IMR-90 (cell line): ENCODE measurements at regions not wholly inside any gene's neighbourhood (a gene's known extent, or its start where the extent isn't known, plus 50 kb on each side); places are given as distances from the start of the nearest gene placed in this dataset.

ENCODE experiments used
- ATAC-seq: fragments of 200-7000 bp; cut with Tn5 transposase; 2 replicates; pipeline ENCODE4 v1.9.1; 2020; ENCODE audit warnings: low read depth, mild to moderate bottlenecking, moderate library complexity
- BruUV-seq: library from RNA; stranded (reverse); fragments of 400-500 nt; replicated peaks from 2 replicates; lab custom pipeline; 2021; lab: Mats Ljungman, UMichigan
- CTCF ChIA-PET: fragments of 300-600 bp; formaldehyde crosslinking; extraction: SDS; loops from one replicate; lab custom pipeline; 2021; ENCODE audit warnings: antibody characterized with exemption; lab: Yijun Ruan, JAX
- POLR2A ChIA-PET: fragments of 300-600 bp; sonication (Branson Sonifier 250); formaldehyde crosslinking; loops from one replicate; lab custom pipeline; 2022; ENCODE audit warnings: antibody characterized with exemption; ENCODE audit not compliant: unreplicated experiment; lab: Charles Lee
- DNase-seq: peaks from one replicate; pipeline ENCODE4 v3.0.0; 2013
- H2AFZ ChIP-seq: replicated peaks from 2 replicates; pipeline ENCODE3; 2013; ENCODE audit warnings: low read length, mild to moderate bottlenecking; ENCODE audit not compliant: poor library complexity
- H2AK5ac ChIP-seq: 2 replicates; pipeline ENCODE4 v1.6.1; 2013; ENCODE audit warnings: low read depth, low read length, inconsistent platforms
- H2AK9ac ChIP-seq: replicated peaks from 2 replicates; pipeline ENCODE3; 2013; ENCODE audit warnings: mild to moderate bottlenecking, low read depth, low read length, moderate library complexity; ENCODE audit not compliant: poor library complexity
- H2BK120ac ChIP-seq: 2 replicates; pipeline ENCODE4 v1.6.1; 2013; ENCODE audit warnings: low read depth, low read length, inconsistent platforms
- H2BK15ac ChIP-seq: 3 replicates; pipeline ENCODE4 v1.6.1; 2013; ENCODE audit warnings: low read depth, low read length, inconsistent platforms
- H2BK20ac ChIP-seq: 2 replicates; pipeline ENCODE4 v1.6.1; 2013; ENCODE audit warnings: low read depth, mild to moderate bottlenecking, inconsistent platforms, low read length, moderate library complexity
- H2BK5ac ChIP-seq: 2 replicates; pipeline ENCODE4 v1.6.1; 2013; ENCODE audit warnings: mild to moderate bottlenecking, low read depth, low read length, inconsistent platforms; ENCODE audit not compliant: poor library complexity, severe bottlenecking
- H3K14ac ChIP-seq: replicated peaks from 2 replicates; pipeline ENCODE4 v1.6.1; 2013; ENCODE audit warnings: low read depth, low read length, inconsistent platforms
- H3K18ac ChIP-seq: 2 replicates; pipeline ENCODE4 v1.6.1; 2013; ENCODE audit warnings: low read depth, low read length, control low read depth
- H3K23ac ChIP-seq: 2 replicates; pipeline ENCODE4 v1.6.1; 2013; ENCODE audit warnings: low read depth, low read length, inconsistent platforms
- H3K27ac ChIP-seq: 2 replicates; pipeline ENCODE4 v1.5.1; 2013; ENCODE audit warnings: mild to moderate bottlenecking, control low read depth, low read length; ENCODE audit not compliant: insufficient read depth
- H3K27me3 ChIP-seq: 2 replicates; pipeline ENCODE4 v1.6.1; 2013; ENCODE audit warnings: low read length; ENCODE audit not compliant: control insufficient read depth, insufficient read depth
- H3K36me3 ChIP-seq: 2 replicates; pipeline ENCODE4 v1.6.1; 2013; ENCODE audit warnings: low read length, mixed read lengths; ENCODE audit not compliant: control insufficient read depth, insufficient read depth
- H3K4ac ChIP-seq: 2 replicates; pipeline ENCODE4 v1.6.1; 2013; ENCODE audit warnings: low read depth, low read length, inconsistent platforms
- H3K4me1 ChIP-seq: 2 replicates; pipeline ENCODE4 v1.6.1; 2013; ENCODE audit warnings: low read length, mixed read lengths; ENCODE audit not compliant: control insufficient read depth, insufficient read depth
- H3K4me2 ChIP-seq: 2 replicates; pipeline ENCODE4 v1.6.1; 2013; ENCODE audit warnings: low read depth, mild to moderate bottlenecking, control low read depth, low read length, moderate library complexity
- H3K4me3 ChIP-seq: 2 replicates; pipeline ENCODE4 v1.5.1; 2013; ENCODE audit warnings: low read depth, mild to moderate bottlenecking, control low read depth, low read length, moderate library complexity; ENCODE audit not compliant: insufficient read depth
- H3K56ac ChIP-seq: 2 replicates; pipeline ENCODE4 v1.6.1; 2013; ENCODE audit warnings: low read length, inconsistent platforms; ENCODE audit not compliant: insufficient read depth; ENCODE audit errors: extremely low read depth
- H3K79me1 ChIP-seq, 2 experiments: 2 replicates each; pipeline ENCODE4 v1.6.1; 2013; ENCODE audit warnings: low read length in 2 of 2, inconsistent platforms in 1 of 2, low read depth in 1 of 2
- H3K9ac ChIP-seq: 2 replicates; pipeline ENCODE4 v1.6.1; 2013; ENCODE audit warnings: low read depth, low read length, control low read depth
- H3K9me1 ChIP-seq: 2 replicates; pipeline ENCODE4 v1.6.1; 2013; ENCODE audit warnings: low read length, inconsistent platforms; ENCODE audit not compliant: insufficient read depth
- H3K9me3 ChIP-seq: 2 replicates; pipeline ENCODE4 v1.6.1; 2013; ENCODE audit warnings: low read length; ENCODE audit not compliant: control insufficient read depth, insufficient read depth
- H4K20me1 ChIP-seq: 2 replicates; pipeline ENCODE4 v1.6.1; 2013; ENCODE audit warnings: low read length, inconsistent platforms; ENCODE audit not compliant: insufficient read depth
- H4K5ac ChIP-seq: 2 replicates; pipeline ENCODE4 v1.6.1; 2013; ENCODE audit warnings: mild to moderate bottlenecking, low read depth, low read length, control low read depth
- H4K8ac ChIP-seq, 2 experiments: 2 replicates each; pipeline ENCODE4 v1.6.1; 2013; ENCODE audit warnings: low read depth in 2 of 2, low read length in 2 of 2, control low read depth in 1 of 2, inconsistent platforms in 1 of 2
- H4K91ac ChIP-seq: 2 replicates; pipeline ENCODE4 v1.6.1; 2013; ENCODE audit warnings: low read depth, low read length, inconsistent platforms; ENCODE audit not compliant: insufficient read depth
- CEBPB ChIP-seq: IDR thresholded peaks from 2 replicates; pipeline ENCODE4 v1.6.1; 2012; ENCODE audit warnings: low read depth, low read length, improper control_type of control experiment
- NFE2L2 ChIP-seq: fragments of 150-350 bp; IDR thresholded peaks from 2 replicates; pipeline ENCODE4 v1.6.1; 2016; ENCODE audit warnings: low read depth, mild to moderate bottlenecking, low read length
- RCOR1 ChIP-seq: IDR thresholded peaks from 2 replicates; pipeline ENCODE4 v1.6.1; 2012; ENCODE audit warnings: mild to moderate bottlenecking, low read length, improper control_type of control experiment; ENCODE audit not compliant: insufficient replicate concordance
- WGBS, 2 experiments: methylation state at CpG; one replicate each; pipeline versions ENCODE4 v1.1.5 to v1.1.7; 2013; ENCODE audit warnings: missing lambda C conversion rate in 2 of 2; ENCODE audit not compliant: insufficient read length in 1 of 2; ENCODE audit errors: extremely low coverage in 2 of 2; 5-methylcytosine and 5-hydroxymethylcytosine counted together
- dilution Hi-C: fragments of 300-500 bp; cut with HindIII; formaldehyde crosslinking; loops from one replicate; pipeline ENCODE4 v1.14.3; 2018; ENCODE audit warnings: low sequenced_read_pairs; ENCODE audit not compliant: unreplicated experiment
- in situ Hi-C: fragments of 300-500 bp; cut with MboI; formaldehyde crosslinking; loops from 3 replicates; pipeline ENCODE4 v1.14.3; 2019; ENCODE audit warnings: low sequenced_read_pairs, inconsistent platforms, mixed read lengths
- intact Hi-C: fragments of 100-400 bp; cut with micrococcal nuclease; formaldehyde crosslinking; loops from 2 replicates; pipeline ENCODE4 v1.10.0; 2022

GRCh38 chr14:100665511-100666032 is 61.1 kb upstream of the DLK1 start:
- BruUV-seq = no TSS peak
- H2AK5ac ChIP-seq = no peak overlapping the region
- H3K4me1 ChIP-seq = peaks cover 15% of the 10 kb centered on the region
- H2BK20ac ChIP-seq = no peak overlapping the region
- H2BK5ac ChIP-seq = no peak overlapping the region
- H3K4ac ChIP-seq = no peak overlapping the region
- no peak overlapping the region for H4K8ac ChIP-seq
- in situ Hi-C loops = no loop called here
- ChIA-PET POLR2A (no interaction called here), CTCF (no interaction called here)
- H3K9me1 ChIP-seq = no peaks in the 10 kb centered on the region; the same call in 1 of the 2 replicates
- intact Hi-C loops = no loop called here
- no peaks in the 10 kb centered on the region for H3K9me3 ChIP-seq
- TF ChIP-seq CEBPB (no peak), NFE2L2 (no peak), RCOR1 (peak; percentile 28)
- H3K4me2 ChIP-seq = peak overlapping the region; percentile 59; the same call in 1 of the 2 replicates
- dilution Hi-C loops = no loop called here
- no peak overlapping the region for H3K14ac ChIP-seq
- peaks cover 4% of the 10 kb centered on the region; the same call in 1 of the 2 replicates for H4K20me1 ChIP-seq
- H2AK9ac ChIP-seq = no peak overlapping the region
- H2BK15ac ChIP-seq = no peak overlapping the region
- no peak overlapping the region for H3K56ac ChIP-seq
- H2BK120ac ChIP-seq = no peak overlapping the region
- peak overlapping the region; percentile 45; the same call in 1 of the 2 replicates for H3K18ac ChIP-seq
- H4K91ac ChIP-seq = no peak overlapping the region
- ATAC-seq (0 out of 2 replicates have a peak, but pooled peaks have one; percentile 2), DNase-seq (no peak)
- 76% methylated on average over 8 of the region's 11 CpGs; no CpG with 5 or more reads in 1 of the 2 experiments for WGBS, 2 experiments
- peak overlapping the region; percentile 45; the same call in 1 of the 2 replicates for H3K27ac ChIP-seq
- peaks cover 34% of the 10 kb centered on the region for H3K27me3 ChIP-seq
- no peak overlapping the region for H3K23ac ChIP-seq
- H4K5ac ChIP-seq = peak overlapping the region; percentile 30; the same call in 1 of the 2 replicates
- H3K9ac ChIP-seq = no peak overlapping the region
- H3K36me3 ChIP-seq = no peaks in the 10 kb centered on the region
- H3K4me3 ChIP-seq = no peak overlapping the region
- H3K79me1 ChIP-seq = no peaks in the 10 kb centered on the region
- H2AFZ ChIP-seq = no peak overlapping the region
